Activated CD8-positive, alpha-beta memory T cell treated with anti-CD3 and anti-CD28 coated beads, Interleukin-2, amount 10 ng/mL, durations not matched to agents 7 days and 5 days (primary cell): ENCODE measurements at regions not wholly inside any gene's neighbourhood (a gene's known extent, or its start where the extent isn't known, plus 50 kb on each side); places are given as distances from the start of the nearest gene placed in this dataset.

Source experiments
- ATAC-seq: fragments of 150-1000 bp; cut with Tn5 transposase; one replicate; pipeline ENCODE4 v1.10.0; 2021; ENCODE audit warnings: moderate library complexity
- CTCF ChIA-PET: fragments of 350-600 bp; sonication (Branson Sonifier 250); formaldehyde crosslinking; loops from one replicate; lab custom pipeline; 2021; ENCODE audit warnings: antibody characterized with exemption; lab: Charles Lee
- DNase-seq: peaks from one replicate; pipeline ENCODE4 v3.0.0-alpha.2; 2020
- H3K27ac Mint-ChIP-seq: one replicate; pipeline ENCODE4 v1.8.0; 2021; ENCODE audit warnings: mild to moderate bottlenecking, mixed read lengths
- H3K27me3 Mint-ChIP-seq: one replicate; pipeline ENCODE4 v1.8.0; 2021; ENCODE audit warnings: mixed read lengths
- H3K36me3 Mint-ChIP-seq: one replicate; pipeline ENCODE4 v1.8.0; 2021; ENCODE audit warnings: mild to moderate bottlenecking, mixed read lengths
- H3K4me1 Mint-ChIP-seq: one replicate; pipeline ENCODE4 v1.8.0; 2021; ENCODE audit warnings: mixed read lengths
- H3K4me3 Mint-ChIP-seq: one replicate; pipeline ENCODE4 v1.8.0; 2021; ENCODE audit warnings: mild to moderate bottlenecking, moderate library complexity, mixed read lengths
- H3K9me3 Mint-ChIP-seq: one replicate; pipeline ENCODE4 v1.8.0; 2022; ENCODE audit warnings: low read depth, mixed read lengths

- Mint-ChIP-seq H3K4me1 (peaks cover 3% of the 10 kb centered on the region), H3K27me3 (peaks cover 56% of the 10 kb centered on the region), H3K4me3 (no peak overlapping the region), H3K27ac (no peak overlapping the region), H3K36me3 (no peaks in the 10 kb centered on the region), H3K9me3 (no peaks in the 10 kb centered on the region)
- ATAC-seq = no peak
- DNase-seq = no peak
- CTCF ChIA-PET = no interaction called here
Measured at GRCh38 chrX:20531667-20532066, 265.0 kb upstream of the RPS6KA3 start.

GRCh38 chrX:20530406-20530921 lies 263.8 kb upstream of the RPS6KA3 start:
- no peaks in the 10 kb centered on the region for H3K9me3 Mint-ChIP-seq
- CTCF ChIA-PET = interaction anchor here (0.6 to 2.5 kb wide), 5 partner anchors 10 to 273 kb away, joined by 3 to 7 read pairs (median 3); no protein-coding TSS in a partner anchor
- no peak overlapping the region for H3K27ac Mint-ChIP-seq
- H3K4me3 Mint-ChIP-seq = no peak overlapping the region
- peaks cover 3% of the 10 kb centered on the region for H3K4me1 Mint-ChIP-seq
- peak; percentile 65 for DNase-seq
- H3K36me3 Mint-ChIP-seq = no peaks in the 10 kb centered on the region
- no peak for ATAC-seq
- H3K27me3 Mint-ChIP-seq = peaks cover 59% of the 10 kb centered on the region

GRCh38 chrX:20529711-20530110 lies 263.0 kb upstream of the RPS6KA3 start:
- peaks cover 3% of the 10 kb centered on the region for H3K4me1 Mint-ChIP-seq
- no peaks in the 10 kb centered on the region for H3K36me3 Mint-ChIP-seq
- no peak overlapping the region for H3K27ac Mint-ChIP-seq
- CTCF ChIA-PET = interaction anchor here (0.9 to 2.5 kb wide), 4 partner anchors 9 to 106 kb away, joined by 3 to 7 read pairs (median 4); no protein-coding TSS in a partner anchor
- H3K4me3 Mint-ChIP-seq = no peak overlapping the region
- ATAC-seq (no peak), DNase-seq (no peak)
- no peaks in the 10 kb centered on the region for H3K9me3 Mint-ChIP-seq
- H3K27me3 Mint-ChIP-seq = peaks cover 52% of the 10 kb centered on the region

- DNase-seq (no peak), ATAC-seq (no peak)
- Mint-ChIP-seq H3K36me3 (peaks cover 2% of the 10 kb centered on the region), H3K27me3 (peaks cover 48% of the 10 kb centered on the region), H3K4me3 (no peak overlapping the region), H3K27ac (no peak overlapping the region), H3K9me3 (no peaks in the 10 kb centered on the region), H3K4me1 (peaks cover 5% of the 10 kb centered on the region)
- CTCF ChIA-PET = interaction anchor here (0.9 to 2.5 kb wide), 2 partner anchors 9 to 14 kb away, joined by 4 to 7 read pairs; no protein-coding TSS in a partner anchor
Measured at GRCh38 chrX:20529301-20529700, 262.6 kb upstream of the RPS6KA3 start.

- no peak overlapping the region for H3K4me3 Mint-ChIP-seq
- CTCF ChIA-PET = interaction anchor here (1.2 to 1.9 kb wide), 4 partner anchors 20 to 1309 kb away, joined by 3 to 4 read pairs (median 3); no protein-coding TSS in a partner anchor
- no peaks in the 10 kb centered on the region for H3K9me3 Mint-ChIP-seq
- H3K27me3 Mint-ChIP-seq = peaks cover 37% of the 10 kb centered on the region
- peaks cover 18% of the 10 kb centered on the region for H3K4me1 Mint-ChIP-seq
- DNase-seq = no peak
- no peak overlapping the region for H3K27ac Mint-ChIP-seq
- ATAC-seq = peak; percentile 38
- H3K36me3 Mint-ChIP-seq = peaks cover 4% of the 10 kb centered on the region
Measured at GRCh38 chrX:20527558-20528011, 260.9 kb upstream of the RPS6KA3 start.

- Mint-ChIP-seq H3K36me3 (peaks cover 4% of the 10 kb centered on the region), H3K4me3 (no peak overlapping the region), H3K27me3 (peaks cover 37% of the 10 kb centered on the region), H3K27ac (no peak overlapping the region), H3K4me1 (peaks cover 18% of the 10 kb centered on the region), H3K9me3 (no peaks in the 10 kb centered on the region)
- ATAC-seq = no peak
- DNase-seq = no peak
- CTCF ChIA-PET = interaction anchor here (1.2 to 1.9 kb wide), 4 partner anchors 19 to 1310 kb away, joined by 3 to 4 read pairs (median 3); no protein-coding TSS in a partner anchor
Measured at GRCh38 chrX:20527041-20527440, 260.3 kb upstream of the RPS6KA3 start.

- CTCF ChIA-PET = no interaction called here
- Mint-ChIP-seq H3K27me3 (peaks cover 36% of the 10 kb centered on the region), H3K9me3 (no peaks in the 10 kb centered on the region), H3K4me1 (peaks cover 19% of the 10 kb centered on the region), H3K4me3 (peak overlapping the region; percentile 7), H3K27ac (peak overlapping the region; percentile 73), H3K36me3 (peaks cover 8% of the 10 kb centered on the region)
- DNase-seq (peak; percentile 42), ATAC-seq (peak; percentile 83)
Measured at GRCh38 chrX:20523626-20524312, 257.1 kb upstream of the RPS6KA3 start.

GRCh38 chrX:20522420-20522819 lies 255.7 kb upstream of the RPS6KA3 start:
- no peak for ATAC-seq
- no peak overlapping the region for H3K27ac Mint-ChIP-seq
- H3K4me1 Mint-ChIP-seq = peaks cover 22% of the 10 kb centered on the region
- no peaks in the 10 kb centered on the region for H3K9me3 Mint-ChIP-seq
- DNase-seq = no peak
- peaks cover 15% of the 10 kb centered on the region for H3K36me3 Mint-ChIP-seq
- CTCF ChIA-PET = no interaction called here
- peaks cover 31% of the 10 kb centered on the region for H3K27me3 Mint-ChIP-seq
- no peak overlapping the region for H3K4me3 Mint-ChIP-seq

GRCh38 chrX:20521222-20521621 lies 254.5 kb upstream of the RPS6KA3 start:
- no peaks in the 10 kb centered on the region for H3K9me3 Mint-ChIP-seq
- H3K27me3 Mint-ChIP-seq = peaks cover 26% of the 10 kb centered on the region
- peaks cover 31% of the 10 kb centered on the region for H3K4me1 Mint-ChIP-seq
- no peak overlapping the region for H3K27ac Mint-ChIP-seq
- CTCF ChIA-PET = interaction anchor here (1.4 kb wide), 1 partner anchor 9 kb away, joined by 4 read pairs; no protein-coding TSS in a partner anchor
- ATAC-seq (no peak), DNase-seq (no peak)
- H3K36me3 Mint-ChIP-seq = peaks cover 20% of the 10 kb centered on the region
- H3K4me3 Mint-ChIP-seq = no peak overlapping the region

- DNase-seq (no peak), ATAC-seq (no peak)
- no peak overlapping the region for H3K27ac Mint-ChIP-seq
- peaks cover 23% of the 10 kb centered on the region for H3K27me3 Mint-ChIP-seq
- H3K36me3 Mint-ChIP-seq = peaks cover 23% of the 10 kb centered on the region
- CTCF ChIA-PET = interaction anchor here (1.4 kb wide), 1 partner anchor 10 kb away, joined by 4 read pairs; no protein-coding TSS in a partner anchor
- H3K4me1 Mint-ChIP-seq = peaks cover 45% of the 10 kb centered on the region
- H3K4me3 Mint-ChIP-seq = no peak overlapping the region
- peaks cover 2% of the 10 kb centered on the region for H3K9me3 Mint-ChIP-seq
Measured at GRCh38 chrX:20519826-20520225, 253.1 kb upstream of the RPS6KA3 start.

- ATAC-seq (no peak), DNase-seq (no peak)
- H3K27me3 Mint-ChIP-seq = peaks cover 23% of the 10 kb centered on the region
- H3K4me1 Mint-ChIP-seq = peaks cover 47% of the 10 kb centered on the region
- H3K27ac Mint-ChIP-seq = no peak overlapping the region
- peaks cover 23% of the 10 kb centered on the region for H3K36me3 Mint-ChIP-seq
- CTCF ChIA-PET = no interaction called here
- no peak overlapping the region for H3K4me3 Mint-ChIP-seq
- peaks cover 5% of the 10 kb centered on the region for H3K9me3 Mint-ChIP-seq
Measured at GRCh38 chrX:20519146-20519545, 252.4 kb upstream of the RPS6KA3 start.

- no peak for DNase-seq
- CTCF ChIA-PET = interaction anchor here (1.9 kb wide), 1 partner anchor 65 kb away, joined by 5 read pairs; no protein-coding TSS in a partner anchor
- ATAC-seq = no peak
- H3K9me3 Mint-ChIP-seq = peaks cover 5% of the 10 kb centered on the region
- no peak overlapping the region for H3K4me3 Mint-ChIP-seq
- peaks cover 21% of the 10 kb centered on the region for H3K27me3 Mint-ChIP-seq
- peaks cover 30% of the 10 kb centered on the region for H3K36me3 Mint-ChIP-seq
- no peak overlapping the region for H3K27ac Mint-ChIP-seq
- peaks cover 37% of the 10 kb centered on the region for H3K4me1 Mint-ChIP-seq
Measured at GRCh38 chrX:20517565-20517964, 250.9 kb upstream of the RPS6KA3 start.

- H3K27me3 Mint-ChIP-seq = peaks cover 19% of the 10 kb centered on the region
- peak overlapping the region; percentile 38 for H3K4me3 Mint-ChIP-seq
- DNase-seq (peak; percentile 65), ATAC-seq (peak; percentile 94)
- peak overlapping the region; percentile 96 for H3K27ac Mint-ChIP-seq
- H3K9me3 Mint-ChIP-seq = peaks cover 5% of the 10 kb centered on the region
- peaks cover 32% of the 10 kb centered on the region for H3K36me3 Mint-ChIP-seq
- CTCF ChIA-PET = interaction anchor here (1.7 to 1.9 kb wide), 2 partner anchors 13 to 63 kb away, joined by 5 to 7 read pairs; no protein-coding TSS in a partner anchor
- peaks cover 37% of the 10 kb centered on the region for H3K4me1 Mint-ChIP-seq
Measured at GRCh38 chrX:20515841-20516461, 249.2 kb upstream of the RPS6KA3 start.
